ENCODE measurements at regions not wholly inside any gene's neighbourhood (a gene's known extent, or its start where the extent isn't known, plus 50 kb on each side); places are given as distances from the start of the nearest gene placed in this dataset.

- no peak overlapping the region for H3K9ac ChIP-seq
Measured at GRCh38 chr3:13689373-13690260, 140.7 kb downstream of the FBLN2 start.

GRCh38 chr3:13688824-13689223 lies 139.9 kb downstream of the FBLN2 start:
- no peaks in the 10 kb centered on the region for H3K79me2 ChIP-seq (ENCODE audit: low read depth)
- DNase-seq (ENCODE audit: low spot score) = no peak
- no peak overlapping the region for H2AFZ ChIP-seq (replicated peaks)
- Mint-ChIP-seq H3K36me3 (no peaks in the 10 kb centered on the region), H3K27ac (peak overlapping the region; percentile 5), H3K9me3 (no peaks in the 10 kb centered on the region), H3K4me3 (no peak overlapping the region), H3K27me3 (ENCODE audit: insufficient read depth, low read depth) (peaks cover 9% of the 10 kb centered on the region), H3K4me1 (peaks cover 45% of the 10 kb centered on the region)
- H3K4me1 ChIP-seq = peaks cover 32% of the 10 kb centered on the region
- no peak overlapping the region for H3K27ac ChIP-seq
- H3K9me3 ChIP-seq (ENCODE audit: low read depth) = no peaks in the 10 kb centered on the region
- H3K36me3 ChIP-seq = no peaks in the 10 kb centered on the region
- no peak overlapping the region for H3K4me3 ChIP-seq
- H3K9ac ChIP-seq = no peak overlapping the region
- TF ChIP-seq CTCF (IDR thresholded peaks at IDR 0.05) (no peak), EZH2phosphoT487 (IDR thresholded peaks at IDR 0.05) (no peak), EZH2 (IDR thresholded peaks at IDR 0.05) (no peak)
- H3K4me2 ChIP-seq = no peak overlapping the region
- peaks cover 5% of the 10 kb centered on the region for H3F3A ChIP-seq (ENCODE audit: low read depth)
- H4K20me1 ChIP-seq (ENCODE audit: low read depth) = no peaks in the 10 kb centered on the region
- no peaks in the 10 kb centered on the region for H3K27me3 ChIP-seq

More at GRCh38 chr3:13689373-13690260, 140.7 kb downstream of the FBLN2 start:
- no peak for TF ChIP-seq EZH2phosphoT487 (IDR thresholded peaks at IDR 0.05)
- TF ChIP-seq CTCF (IDR thresholded peaks at IDR 0.05) = no peak
- TF ChIP-seq EZH2 (IDR thresholded peaks at IDR 0.05) = no peak
- Mint-ChIP-seq H3K27ac (peak overlapping the region; percentile 33), H3K4me3 (no peak overlapping the region), H3K4me1 (peaks cover 44% of the 10 kb centered on the region), H3K9me3 (no peaks in the 10 kb centered on the region), H3K27me3 (ENCODE audit: insufficient read depth, low read depth) (peaks cover 9% of the 10 kb centered on the region), H3K36me3 (no peaks in the 10 kb centered on the region)
- no peaks in the 10 kb centered on the region for H3K27me3 ChIP-seq
- no peaks in the 10 kb centered on the region for H3K9me3 ChIP-seq (ENCODE audit: low read depth)
- H3K4me2 ChIP-seq = no peak overlapping the region
- no peak for DNase-seq (ENCODE audit: low spot score)
- no peak overlapping the region for H3K4me3 ChIP-seq
- H2AFZ ChIP-seq (replicated peaks) = no peak overlapping the region
- no peaks in the 10 kb centered on the region for H3K36me3 ChIP-seq
- no peaks in the 10 kb centered on the region for H3K79me2 ChIP-seq (ENCODE audit: low read depth)
- no peaks in the 10 kb centered on the region for H4K20me1 ChIP-seq (ENCODE audit: low read depth)
- H3K27ac ChIP-seq = no peak overlapping the region
- H3F3A ChIP-seq (ENCODE audit: low read depth) = peaks cover 5% of the 10 kb centered on the region
- peaks cover 32% of the 10 kb centered on the region for H3K4me1 ChIP-seq

DNA sequence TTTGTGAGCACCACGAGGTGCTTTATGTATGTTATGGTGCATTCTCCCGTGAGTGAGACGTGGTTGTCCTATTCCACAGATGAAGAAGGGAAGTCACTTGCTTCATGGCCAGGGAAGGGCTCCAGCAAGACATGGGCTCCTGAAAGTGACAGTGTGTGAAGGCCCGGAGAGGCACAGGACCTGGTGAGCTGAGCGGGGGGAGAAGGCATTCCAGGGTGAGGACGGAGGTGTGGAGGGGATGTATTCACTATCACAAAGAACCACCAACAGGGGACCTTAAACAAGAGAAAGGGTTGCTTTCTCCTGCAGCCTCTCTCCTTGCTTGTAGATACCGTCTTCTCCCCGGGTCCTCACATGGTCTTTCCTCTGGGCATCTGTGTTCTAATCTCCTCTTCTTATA lies 139.1 kb downstream of the FBLN2 start:
- Mint-ChIP-seq H3K36me3 (no peaks in the 10 kb centered on the region), H3K9me3 (no peaks in the 10 kb centered on the region), H3K4me1 (peaks cover 45% of the 10 kb centered on the region), H3K27ac (peak overlapping the region; percentile 83), H3K27me3 (ENCODE audit: insufficient read depth, low read depth) (peaks cover 5% of the 10 kb centered on the region), H3K4me3 (peak overlapping the region; percentile 19)
- Histone ChIP-seq H4K20me1 (ENCODE audit: low read depth) (no peaks in the 10 kb centered on the region), H3K36me3 (no peaks in the 10 kb centered on the region), H3K27me3 (no peaks in the 10 kb centered on the region), H3K9me3 (ENCODE audit: low read depth) (no peaks in the 10 kb centered on the region), H3K4me1 (peaks cover 32% of the 10 kb centered on the region), H3K27ac (no peak overlapping the region), H3F3A (ENCODE audit: low read depth) (peaks cover 5% of the 10 kb centered on the region), H2AFZ (replicated peaks) (peak overlapping the region; percentile 13), H3K4me3 (no peak overlapping the region), H3K79me2 (ENCODE audit: low read depth) (no peaks in the 10 kb centered on the region), H3K9ac (no peak overlapping the region), H3K4me2 (peak overlapping the region; percentile 45)
- DNase-seq (ENCODE audit: low spot score) = no peak
- no peak for TF ChIP-seq EZH2 (IDR thresholded peaks at IDR 0.05)
- TF ChIP-seq EZH2phosphoT487 (IDR thresholded peaks at IDR 0.05) = no peak
- no peak for TF ChIP-seq CTCF (IDR thresholded peaks at IDR 0.05)

All from neural progenitor cell (in vitro differentiated cells).